Mesenchymal stem cell (in vitro differentiated cells and primary cell): ENCODE measurements at regions not wholly inside any gene's neighbourhood (a gene's known extent, or its start where the extent isn't known, plus 50 kb on each side); places are given as distances from the start of the nearest gene placed in this dataset.

ENCODE experiments used
- DNase-seq: peaks from one replicate; pipeline ENCODE4 v3.0.0-alpha.2; 2013
- H2AFZ ChIP-seq: one replicate; pipeline ENCODE4 v1.6.1; 2013; ENCODE audit warnings: low read depth, mild to moderate bottlenecking, control low read depth, inconsistent platforms, low read length, moderate library complexity
- H2AK5ac ChIP-seq: 2 replicates; pipeline ENCODE4 v1.6.1; 2013; ENCODE audit warnings: low read length, moderate library complexity, mild to moderate bottlenecking, inconsistent platforms; ENCODE audit not compliant: severe bottlenecking
- H2BK120ac ChIP-seq: one replicate; pipeline ENCODE4 v1.6.1; 2013; ENCODE audit warnings: low read depth, mild to moderate bottlenecking, inconsistent platforms, low read length, moderate library complexity
- H2BK12ac ChIP-seq, 2 experiments: one replicate each; pipeline ENCODE4 v1.6.1; 2013; ENCODE audit warnings: inconsistent platforms in 2 of 2, low read length in 2 of 2, mild to moderate bottlenecking in 2 of 2, moderate library complexity in 2 of 2, control low read depth in 1 of 2
- H2BK15ac ChIP-seq: one replicate; pipeline ENCODE4 v1.6.1; 2013; ENCODE audit warnings: mild to moderate bottlenecking, low read depth, inconsistent platforms; ENCODE audit not compliant: poor library complexity, severe bottlenecking
- H2BK5ac ChIP-seq: 2 replicates; pipeline ENCODE4 v1.6.1; 2013; ENCODE audit warnings: low read depth, mild to moderate bottlenecking, low read length, control low read depth, inconsistent platforms; ENCODE audit not compliant: poor library complexity, severe bottlenecking
- H3K14ac ChIP-seq, 2 experiments: one replicate each; pipeline ENCODE4 v1.6.1; 2013; ENCODE audit warnings: inconsistent platforms in 2 of 2, low read length in 2 of 2, control low read depth in 1 of 2, mild to moderate bottlenecking in 1 of 2, moderate library complexity in 1 of 2
- H3K18ac ChIP-seq, 2 experiments: one replicate each; pipeline ENCODE4 v1.6.1; 2013; ENCODE audit warnings: inconsistent platforms in 2 of 2, low read length in 2 of 2, control low read depth in 1 of 2, low read depth in 1 of 2, mild to moderate bottlenecking in 1 of 2
- H3K23ac ChIP-seq, 2 experiments: one replicate each; pipeline ENCODE4 v1.6.1; 2013; ENCODE audit warnings: inconsistent platforms in 2 of 2, low read length in 2 of 2, mild to moderate bottlenecking in 2 of 2, moderate library complexity in 2 of 2, control low read depth in 1 of 2
- H3K27ac ChIP-seq: 2 replicates; pipeline ENCODE4 v1.5.1; 2013; ENCODE audit warnings: mild to moderate bottlenecking, moderate library complexity, low read length, control low read depth, inconsistent platforms; ENCODE audit not compliant: poor library complexity, severe bottlenecking
- H3K27me3 ChIP-seq, 2 experiments: 2 replicates each; pipeline versions ENCODE4 v1.6.1 to v1.7.0; 2013; ENCODE audit warnings: low read length in 2 of 2, mild to moderate bottlenecking in 2 of 2, moderate library complexity in 2 of 2, control low read depth in 1 of 2, inconsistent platforms in 1 of 2; ENCODE audit not compliant: control insufficient read depth in 1 of 2, insufficient read depth in 1 of 2
- H3K36me3 ChIP-seq, 2 experiments: 2 replicates each; pipeline versions ENCODE4 v1.6.1 to v1.7.0; 2013; ENCODE audit warnings: low read length in 2 of 2, control low read depth in 1 of 2, inconsistent platforms in 1 of 2, low read depth in 1 of 2, mild to moderate bottlenecking in 1 of 2; ENCODE audit not compliant: insufficient read depth in 2 of 2, control insufficient read depth in 1 of 2
- H3K4ac ChIP-seq, 2 experiments: one replicate each; pipeline ENCODE4 v1.6.1; 2013; ENCODE audit warnings: inconsistent platforms in 2 of 2, low read length in 2 of 2, mild to moderate bottlenecking in 2 of 2, moderate library complexity in 2 of 2, control low read depth in 1 of 2, low read depth in 1 of 2
- H3K4me1 ChIP-seq: 2 replicates; pipeline ENCODE4 v1.6.1; 2013; ENCODE audit warnings: low read depth, low read length, control low read depth; ENCODE audit not compliant: control insufficient read depth, insufficient read depth
- H3K4me2 ChIP-seq: 2 replicates; pipeline ENCODE4 v1.6.1; 2013; ENCODE audit warnings: low read length, mild to moderate bottlenecking, inconsistent platforms; ENCODE audit not compliant: poor library complexity, severe bottlenecking
- H3K4me3 ChIP-seq, 2 experiments: 2 replicates each; pipeline versions ENCODE4 v1.5.1 to v1.7.0; 2013; ENCODE audit warnings: low read length in 2 of 2, mild to moderate bottlenecking in 2 of 2, control low read depth in 1 of 2, low read depth in 1 of 2; ENCODE audit not compliant: insufficient read depth in 1 of 2
- H3K79me1 ChIP-seq: replicated peaks from 2 replicates; pipeline ENCODE4 v1.6.1; 2013; ENCODE audit warnings: mild to moderate bottlenecking, control low read depth, low read length, inconsistent platforms; ENCODE audit not compliant: poor library complexity, severe bottlenecking
- H3K9ac ChIP-seq: 2 replicates; pipeline ENCODE4 v1.7.0; 2013; ENCODE audit warnings: mild to moderate bottlenecking, low read length, moderate library complexity
- H3K9me3 ChIP-seq: 2 replicates; pipeline ENCODE4 v1.7.0; 2013; ENCODE audit warnings: mild to moderate bottlenecking, low read length; ENCODE audit not compliant: control insufficient read depth
- H4K8ac ChIP-seq: one replicate; pipeline ENCODE4 v1.6.1; 2013; ENCODE audit warnings: inconsistent platforms, mild to moderate bottlenecking, low read length, moderate library complexity
- H4K91ac ChIP-seq: one replicate; pipeline ENCODE4 v1.6.1; 2013; ENCODE audit warnings: mild to moderate bottlenecking, low read length, inconsistent platforms
- whole genome bisulfite sequencing: methylation state at CpG from one replicate; pipeline ENCODE4 v1.1.7; 2013; ENCODE audit warnings: mixed read lengths; 5-methylcytosine and 5-hydroxymethylcytosine counted together

- Histone ChIP-seq H3K9ac (no peak overlapping the region), H3K4me2 (no peak overlapping the region), H2BK12ac (no peak overlapping the region), H3K18ac (no peak overlapping the region), H3K27ac (no peak overlapping the region), H2AK5ac (no peak overlapping the region), H3K4me1 (no peaks in the 10 kb centered on the region), H2BK5ac (no peak overlapping the region), H2BK120ac (no peak overlapping the region), H3K23ac (no peak overlapping the region), H3K9me3 (peaks cover 10% of the 10 kb centered on the region), H3K4ac (no peak overlapping the region), H4K91ac (no peak overlapping the region), H3K36me3 (no peaks in the 10 kb centered on the region), H3K79me1 (no peaks in the 10 kb centered on the region), H3K27me3 (no peaks in the 10 kb centered on the region), H2BK15ac (no peak overlapping the region), H3K4me3 (no peak overlapping the region), H4K8ac (no peak overlapping the region), H2AFZ (no peak overlapping the region), H3K14ac (no peak overlapping the region)
- 58% methylated on average over 1 of the region's 2 CpGs for WGBS
- DNase-seq: no peak
Observed at GRCh38 chr11:96627376-96627775, 237.6 kb downstream of the JRKL start.

- Histone ChIP-seq H3K4me2 (no peak overlapping the region), H3K14ac (peak overlapping the region in 1 of 2 experiments; percentile 32), H3K27ac (no peak overlapping the region), H3K79me1 (no peaks in the 10 kb centered on the region), H3K4ac (no peak overlapping the region), H3K27me3 (no peaks in the 10 kb centered on the region), H3K36me3 (no peaks in the 10 kb centered on the region), H2BK120ac (no peak overlapping the region), H2BK12ac (no peak overlapping the region), H3K4me3 (no peak overlapping the region), H2BK15ac (no peak overlapping the region), H3K9ac (no peak overlapping the region), H3K23ac (no peak overlapping the region), H2AK5ac (no peak overlapping the region), H2AFZ (no peak overlapping the region), H3K9me3 (no peaks in the 10 kb centered on the region), H3K4me1 (no peaks in the 10 kb centered on the region), H2BK5ac (no peak overlapping the region), H4K8ac (no peak overlapping the region), H3K18ac (no peak overlapping the region), H4K91ac (no peak overlapping the region)
- 87% methylated on average over 14 of the region's 15 CpGs for WGBS
- DNase-seq: no peak
Observed at GRCh38 chr11:96635655-96636054, 245.8 kb downstream of the JRKL start.

GRCh38 chr11:96641261-96641660, 251.4 kb downstream of the JRKL start:
- Histone ChIP-seq H3K9ac (no peak overlapping the region), H3K4me2 (no peak overlapping the region), H2BK5ac (no peak overlapping the region), H2BK120ac (no peak overlapping the region), H2AFZ (no peak overlapping the region), H3K23ac (no peak overlapping the region), H3K4me3 (no peak overlapping the region), H2BK12ac (no peak overlapping the region), H3K9me3 (peaks cover 3% of the 10 kb centered on the region), H3K4me1 (no peaks in the 10 kb centered on the region), H3K36me3 (no peaks in the 10 kb centered on the region), H3K14ac (no peak overlapping the region), H3K18ac (no peak overlapping the region), H3K27ac (no peak overlapping the region), H3K27me3 (no peaks in the 10 kb centered on the region), H4K8ac (no peak overlapping the region), H2AK5ac (no peak overlapping the region), H2BK15ac (no peak overlapping the region), H4K91ac (no peak overlapping the region), H3K79me1 (no peaks in the 10 kb centered on the region), H3K4ac (no peak overlapping the region)
- 61% methylated on average over 2 of the region's 2 CpGs for WGBS
- DNase-seq: no peak

GRCh38 chr11:96642583-96642982, 252.8 kb downstream of the JRKL start:
- WGBS: 88% methylated on average over 1 of the region's 1 CpG
- no peak overlapping the region for H3K9ac ChIP-seq

More at GRCh38 chr11:96642583-96642982, 252.8 kb downstream of the JRKL start:
- H4K8ac ChIP-seq: no peak overlapping the region
- H2BK15ac ChIP-seq: no peak overlapping the region
- DNase-seq: no peak
- no peak overlapping the region for H3K23ac ChIP-seq
- H3K27me3 ChIP-seq: no peaks in the 10 kb centered on the region
- H3K4me3 ChIP-seq: no peak overlapping the region
- no peak overlapping the region for H3K27ac ChIP-seq
- no peak overlapping the region for H2BK12ac ChIP-seq
- H2AK5ac ChIP-seq: no peak overlapping the region
- H3K4ac ChIP-seq: no peak overlapping the region
- H3K9me3 ChIP-seq: peaks cover 3% of the 10 kb centered on the region
- H3K18ac ChIP-seq: no peak overlapping the region
- no peak overlapping the region for H3K14ac ChIP-seq
- no peaks in the 10 kb centered on the region for H3K36me3 ChIP-seq
- H2BK5ac ChIP-seq: no peak overlapping the region
- H3K4me1 ChIP-seq: no peaks in the 10 kb centered on the region
- no peak overlapping the region for H2AFZ ChIP-seq
- no peak overlapping the region for H3K4me2 ChIP-seq
- H3K79me1 ChIP-seq: no peaks in the 10 kb centered on the region
- no peak overlapping the region for H2BK120ac ChIP-seq
- H4K91ac ChIP-seq: no peak overlapping the region
